PC-3 (cell line): ENCODE measurements at regions not wholly inside any gene's neighbourhood (a gene's known extent, or its start where the extent isn't known, plus 50 kb on each side); places are given as distances from the start of the nearest gene placed in this dataset.

Experiments used
- EZH2 ChIP-seq: fragments of 300-600 bp; sonication (generic); IDR thresholded peaks from one replicate; pipeline ENCODE4 v1.6.1; 2017; ENCODE audit warnings: antibody characterized with exemption, mild to moderate bottlenecking, low read length; ENCODE audit not compliant: unreplicated experiment
- EZH2phosphoT487 ChIP-seq: fragments of 300-600 bp; sonication (generic); IDR thresholded peaks from 2 replicates; pipeline ENCODE4 v1.6.1; 2018; ENCODE audit warnings: mild to moderate bottlenecking, antibody characterized with exemption, low read length, borderline replicate concordance
- TF ChIP-seq, protein P1 (sequence below): fragments of 300-600 bp; sonication (generic); conservative IDR thresholded peaks from 2 replicates; pipeline ENCODE4 v1.5.1; 2017; ENCODE audit warnings: antibody characterized with exemption, low read depth, mild to moderate bottlenecking, low read length

DNA sequence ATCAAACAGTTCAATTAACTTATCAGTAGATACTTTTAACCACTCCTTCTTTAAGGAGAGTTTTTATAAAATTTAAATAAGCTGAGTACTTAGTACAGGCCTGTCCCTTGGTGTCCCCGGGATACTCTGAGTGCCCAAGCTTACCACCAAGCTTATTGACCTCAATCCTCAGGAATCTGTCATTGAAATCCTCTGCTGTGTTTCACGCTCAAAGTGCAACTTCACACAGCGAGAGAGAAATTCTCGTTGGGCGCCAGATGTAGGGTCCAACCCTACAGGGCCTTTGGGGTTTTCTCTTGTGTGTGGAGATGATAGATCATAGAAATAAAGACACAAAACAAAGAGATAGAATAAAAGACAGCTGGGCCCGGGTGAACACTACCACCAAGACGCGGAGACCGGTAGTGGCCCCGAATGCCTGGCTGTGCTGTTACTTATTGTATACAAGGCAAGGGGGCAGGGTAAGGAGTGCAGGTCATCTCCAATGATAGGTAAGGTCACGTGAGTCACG lies 65.3 kb upstream of the ARL4D start:
- TF ChIP-seq, protein P1, sequence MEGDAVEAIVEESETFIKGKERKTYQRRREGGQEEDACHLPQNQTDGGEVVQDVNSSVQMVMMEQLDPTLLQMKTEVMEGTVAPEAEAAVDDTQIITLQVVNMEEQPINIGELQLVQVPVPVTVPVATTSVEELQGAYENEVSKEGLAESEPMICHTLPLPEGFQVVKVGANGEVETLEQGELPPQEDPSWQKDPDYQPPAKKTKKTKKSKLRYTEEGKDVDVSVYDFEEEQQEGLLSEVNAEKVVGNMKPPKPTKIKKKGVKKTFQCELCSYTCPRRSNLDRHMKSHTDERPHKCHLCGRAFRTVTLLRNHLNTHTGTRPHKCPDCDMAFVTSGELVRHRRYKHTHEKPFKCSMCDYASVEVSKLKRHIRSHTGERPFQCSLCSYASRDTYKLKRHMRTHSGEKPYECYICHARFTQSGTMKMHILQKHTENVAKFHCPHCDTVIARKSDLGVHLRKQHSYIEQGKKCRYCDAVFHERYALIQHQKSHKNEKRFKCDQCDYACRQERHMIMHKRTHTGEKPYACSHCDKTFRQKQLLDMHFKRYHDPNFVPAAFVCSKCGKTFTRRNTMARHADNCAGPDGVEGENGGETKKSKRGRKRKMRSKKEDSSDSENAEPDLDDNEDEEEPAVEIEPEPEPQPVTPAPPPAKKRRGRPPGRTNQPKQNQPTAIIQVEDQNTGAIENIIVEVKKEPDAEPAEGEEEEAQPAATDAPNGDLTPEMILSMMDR: no peak
- TF ChIP-seq EZH2 (no peak), EZH2phosphoT487 (no peak)
